ENCODE measurements at regions not wholly inside any gene's neighbourhood (a gene's known extent, or its start where the extent isn't known, plus 50 kb on each side); places are given as distances from the start of the nearest gene placed in this dataset.

- TF ChIP-seq CTCF (conservative IDR thresholded peaks at IDR 0.05; ENCODE audit: low read length): no peak
- no peak overlapping the region for H3K4me3 ChIP-seq (ENCODE audit: low read length)
- no peak for DNase-seq (ENCODE audit: low read depth)
Observed at GRCh38 chr5:97363577-97363976, 180.5 kb upstream of the RIOK2 start.

- no peak for TF ChIP-seq CTCF (conservative IDR thresholded peaks at IDR 0.05; ENCODE audit: low read length)
- no peak overlapping the region for H3K4me3 ChIP-seq (ENCODE audit: low read length)
Observed at GRCh38 chr5:97364731-97365130, 181.7 kb upstream of the RIOK2 start.

GRCh38 chr5:97365163-97365845 lies 182.3 kb upstream of the RIOK2 start:
- no peak for TF ChIP-seq CTCF (conservative IDR thresholded peaks at IDR 0.05; ENCODE audit: low read length)
- no peak for DNase-seq (ENCODE audit: low read depth)
- H3K4me3 ChIP-seq (ENCODE audit: low read length): no peak overlapping the region

More at GRCh38 chr5:97364731-97365130, 181.7 kb upstream of the RIOK2 start:
- DNase-seq (ENCODE audit: low read depth): peak; percentile 18

- no peak overlapping the region for H3K4me3 ChIP-seq (ENCODE audit: low read length)
- TF ChIP-seq CTCF (conservative IDR thresholded peaks at IDR 0.05; ENCODE audit: low read length): no peak
Observed at GRCh38 chr5:97365918-97366317, 182.9 kb upstream of the RIOK2 start.

GRCh38 chr5:97375959-97376358 lies 192.9 kb upstream of the RIOK2 start:
- no peak for DNase-seq (ENCODE audit: low read depth)
- no peak for TF ChIP-seq CTCF (conservative IDR thresholded peaks at IDR 0.05; ENCODE audit: low read length)
- H3K4me3 ChIP-seq (ENCODE audit: low read length): no peak overlapping the region

More at GRCh38 chr5:97365918-97366317, 182.9 kb upstream of the RIOK2 start:
- DNase-seq (ENCODE audit: low read depth): no peak

GRCh38 chr5:97377582-97377981 lies 194.5 kb upstream of the RIOK2 start:
- DNase-seq (ENCODE audit: low read depth): no peak
- TF ChIP-seq CTCF (conservative IDR thresholded peaks at IDR 0.05; ENCODE audit: low read length): no peak

GRCh38 chr5:97383996-97384395 lies 200.9 kb upstream of the RIOK2 start:
- DNase-seq (ENCODE audit: low read depth): peak; percentile 33
- no peak for TF ChIP-seq CTCF (conservative IDR thresholded peaks at IDR 0.05; ENCODE audit: low read length)
- no peak overlapping the region for H3K4me3 ChIP-seq (ENCODE audit: low read length)

More at GRCh38 chr5:97377582-97377981, 194.5 kb upstream of the RIOK2 start:
- H3K4me3 ChIP-seq (ENCODE audit: low read length): no peak overlapping the region
